T follicular helper cell (primary cell): ENCODE measurements at regions not wholly inside any gene's neighbourhood (a gene's known extent, or its start where the extent isn't known, plus 50 kb on each side); places are given as distances from the start of the nearest gene placed in this dataset.
"Not testable (repeated sequence)": the region's sequence is repeated elsewhere in the genome, so short reads cannot be mapped to it uniquely, and the experiment has no call there.

Experiments
- DNase-seq: peaks from one replicate; pipeline ENCODE4 v3.0.0-alpha.2; 2020; ENCODE audit warnings: low read depth

DNA sequence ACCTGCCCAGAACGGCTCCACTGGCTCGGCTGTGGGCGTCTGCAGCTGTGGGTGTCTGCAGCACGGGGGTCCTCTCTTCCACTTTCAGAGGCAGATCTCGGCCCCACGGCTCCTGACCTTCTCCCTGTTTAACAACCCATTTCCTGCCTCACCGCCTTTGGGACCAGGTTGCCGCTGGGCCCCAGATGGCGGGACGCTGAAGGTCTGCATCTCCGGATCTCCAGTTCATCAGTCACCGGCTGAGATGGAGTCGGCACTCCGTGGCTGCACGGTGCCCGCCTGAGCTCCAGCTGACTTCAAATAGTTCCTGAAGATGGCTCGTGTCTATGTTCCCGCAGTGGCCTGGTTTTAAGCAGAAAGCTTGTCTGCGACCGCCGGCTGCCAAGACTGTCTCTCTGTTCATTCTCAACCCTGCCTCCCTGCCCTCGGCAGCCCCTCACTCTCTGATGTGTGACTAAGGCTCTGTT lies 475.9 kb downstream of the BRD1 start:
- no peak for DNase-seq

GRCh38 chr22:49350441-49351121 lies 477.1 kb downstream of the BRD1 start:
- no peak for DNase-seq

DNA sequence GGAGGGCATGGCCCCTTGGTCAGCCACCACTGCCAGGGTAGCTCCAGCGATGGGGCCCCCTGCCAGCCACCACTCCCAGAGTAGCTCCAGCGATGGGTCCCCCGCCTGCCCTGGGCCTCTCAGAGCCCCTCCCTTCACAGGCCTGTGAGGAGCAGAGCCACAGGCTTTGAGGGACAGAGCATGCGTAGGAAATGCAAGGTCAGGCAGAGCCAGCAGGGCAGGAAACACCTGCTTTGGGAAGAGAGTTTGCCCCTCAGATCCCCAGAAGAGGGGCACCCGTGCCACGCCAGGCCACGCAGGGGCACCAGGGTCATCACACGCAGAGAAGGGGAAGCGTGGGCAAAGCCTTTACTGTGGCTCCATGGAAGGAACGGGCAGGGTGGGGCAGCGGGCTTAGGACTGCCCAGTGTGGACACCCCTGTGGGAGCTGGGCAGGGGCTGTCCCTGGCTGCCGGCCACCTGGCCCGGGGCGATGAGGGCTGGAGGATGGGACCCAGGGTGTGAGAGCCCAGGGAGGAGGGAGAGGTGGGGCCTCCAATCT lies 477.8 kb downstream of the BRD1 start:
- DNase-seq = no peak

GRCh38 chr22:49349181-49349835 lies 478.4 kb downstream of the BRD1 start:
- DNase-seq = no peak

DNA sequence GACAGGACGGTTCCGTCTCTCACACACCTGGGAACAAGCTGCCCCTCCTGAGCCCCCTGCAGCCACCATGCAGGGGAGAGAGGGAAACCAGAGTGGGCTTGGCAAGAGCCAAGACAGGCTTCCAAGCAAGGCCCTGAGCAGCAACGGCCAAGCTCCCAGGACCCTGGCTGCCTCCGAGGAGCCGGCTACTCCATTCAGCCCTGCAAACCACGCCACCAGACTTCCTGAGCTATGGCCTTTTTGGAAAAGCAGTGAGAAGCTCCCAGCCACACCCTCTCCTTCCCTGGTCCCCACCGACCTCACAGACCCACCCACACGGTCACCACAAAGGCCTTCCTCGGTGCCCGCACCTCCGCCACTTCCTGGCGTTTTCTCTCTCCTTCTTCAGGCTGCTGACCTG lies 479.0 kb downstream of the BRD1 start:
- no peak for DNase-seq

- no peak for DNase-seq
Measured at GRCh38 chr22:49347376-49347775, 480.3 kb downstream of the BRD1 start.

GRCh38 chr22:49345896-49346295 lies 481.8 kb downstream of the BRD1 start:
- DNase-seq = no peak

GRCh38 chr22:49344656-49345055 lies 483.0 kb downstream of the BRD1 start:
- no peak for DNase-seq

DNA sequence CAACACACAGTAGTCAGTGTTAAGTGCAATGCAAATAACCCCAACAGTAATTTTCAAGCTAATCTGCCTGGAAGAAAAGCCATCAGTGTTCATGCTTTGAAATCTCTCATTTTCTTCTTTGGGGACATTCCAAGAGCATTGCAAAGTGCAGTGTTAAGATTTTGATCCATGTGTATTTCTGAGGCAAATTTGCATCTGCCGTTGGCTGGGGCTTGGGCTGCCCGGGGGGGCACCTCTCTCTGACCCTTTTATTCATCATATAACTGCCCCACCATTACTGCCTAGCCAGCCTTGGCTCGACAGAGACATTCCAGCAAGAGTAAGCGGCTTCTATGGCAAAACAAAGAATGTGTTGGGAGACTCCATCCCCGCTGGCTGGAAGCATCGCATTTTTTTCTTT lies 483.5 kb downstream of the BRD1 start:
- no peak for DNase-seq

DNA sequence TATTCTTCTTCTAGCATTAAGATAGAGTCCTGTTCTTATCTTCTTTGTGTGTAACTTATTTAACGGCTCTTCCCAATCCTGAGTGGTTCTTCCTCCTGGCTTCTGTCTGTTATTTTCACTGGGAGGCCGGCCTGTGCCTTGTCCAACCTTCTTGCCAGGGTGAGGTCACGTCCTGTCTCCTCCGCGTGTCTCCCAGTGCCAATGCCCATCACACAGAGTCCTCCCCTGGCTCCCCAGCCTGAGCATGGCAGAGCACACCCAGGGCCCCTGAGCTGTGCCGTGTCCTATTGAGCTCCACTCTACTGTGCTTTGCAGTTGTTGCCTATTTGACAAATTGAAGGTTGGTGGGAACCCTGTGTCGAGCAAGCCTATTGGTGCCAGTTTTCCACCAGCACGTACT lies 487.3 kb downstream of the BRD1 start:
- no peak for DNase-seq

DNA sequence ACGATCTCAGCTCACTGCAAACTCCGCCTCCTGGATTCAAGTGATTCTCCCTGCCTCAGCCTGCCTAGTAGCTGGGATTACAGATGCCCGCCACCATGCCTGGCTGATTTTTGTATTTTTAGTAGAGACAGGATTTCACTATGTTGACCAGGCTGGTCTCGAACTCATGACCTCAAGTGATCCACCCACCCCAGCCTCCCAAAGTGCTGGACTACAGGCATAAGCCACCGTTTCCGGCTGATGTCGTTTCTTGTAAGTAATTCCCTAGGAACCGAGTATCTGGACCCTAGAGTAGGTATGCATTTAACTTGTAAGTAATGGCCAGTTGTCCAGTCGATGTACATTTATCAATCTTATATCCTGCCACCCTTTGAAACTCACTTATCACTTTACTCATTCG lies 491.2 kb downstream of the BRD1 start:
- not testable (repeated sequence) for DNase-seq

GRCh38 chr22:49334976-49335375 lies 492.7 kb downstream of the BRD1 start:
- no peak for DNase-seq

DNA sequence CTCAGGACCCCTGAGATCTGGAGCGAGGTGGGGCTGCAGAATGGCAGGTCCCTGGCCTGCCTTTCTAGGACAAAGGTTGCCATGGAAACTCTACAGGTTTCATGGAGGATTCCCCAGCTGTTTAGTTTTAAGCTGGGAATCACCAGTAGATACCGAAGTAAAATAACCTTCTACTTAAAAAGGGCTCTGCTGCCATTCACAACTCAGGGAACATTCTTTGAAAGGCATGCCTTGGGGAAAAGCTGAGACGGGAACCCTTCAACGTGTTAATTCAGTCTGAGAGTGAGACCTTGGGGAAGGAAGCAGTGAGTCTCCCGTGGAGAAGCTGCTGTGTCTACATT lies 493.3 kb downstream of the BRD1 start:
- DNase-seq = no peak

GRCh38 chr22:49333206-49333605 lies 494.5 kb downstream of the BRD1 start:
- DNase-seq = no peak

DNA sequence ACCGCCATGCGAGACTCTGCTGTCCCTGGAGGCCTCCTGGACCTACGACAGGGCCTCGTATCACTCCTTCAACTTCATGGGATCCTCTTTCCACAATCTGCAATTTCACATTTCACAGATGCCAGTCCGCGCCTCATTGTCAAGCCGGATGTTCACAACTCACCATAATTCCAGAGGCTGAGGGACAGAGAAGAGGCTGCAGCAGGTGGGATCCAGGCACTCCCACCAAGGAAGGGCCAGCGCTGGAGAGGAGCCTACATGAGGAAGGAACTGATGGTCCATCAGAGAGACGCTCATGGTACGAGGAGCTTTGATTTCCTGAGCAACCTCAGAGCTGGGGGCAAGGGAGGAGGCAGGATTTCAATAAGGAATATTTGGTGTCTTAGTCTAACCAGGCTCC lies 495.0 kb downstream of the BRD1 start:
- DNase-seq = no peak

GRCh38 chr22:49331878-49332277 lies 495.8 kb downstream of the BRD1 start:
- no peak for DNase-seq

GRCh38 chr22:49331223-49331815 lies 496.4 kb downstream of the BRD1 start:
- no peak for DNase-seq

DNA sequence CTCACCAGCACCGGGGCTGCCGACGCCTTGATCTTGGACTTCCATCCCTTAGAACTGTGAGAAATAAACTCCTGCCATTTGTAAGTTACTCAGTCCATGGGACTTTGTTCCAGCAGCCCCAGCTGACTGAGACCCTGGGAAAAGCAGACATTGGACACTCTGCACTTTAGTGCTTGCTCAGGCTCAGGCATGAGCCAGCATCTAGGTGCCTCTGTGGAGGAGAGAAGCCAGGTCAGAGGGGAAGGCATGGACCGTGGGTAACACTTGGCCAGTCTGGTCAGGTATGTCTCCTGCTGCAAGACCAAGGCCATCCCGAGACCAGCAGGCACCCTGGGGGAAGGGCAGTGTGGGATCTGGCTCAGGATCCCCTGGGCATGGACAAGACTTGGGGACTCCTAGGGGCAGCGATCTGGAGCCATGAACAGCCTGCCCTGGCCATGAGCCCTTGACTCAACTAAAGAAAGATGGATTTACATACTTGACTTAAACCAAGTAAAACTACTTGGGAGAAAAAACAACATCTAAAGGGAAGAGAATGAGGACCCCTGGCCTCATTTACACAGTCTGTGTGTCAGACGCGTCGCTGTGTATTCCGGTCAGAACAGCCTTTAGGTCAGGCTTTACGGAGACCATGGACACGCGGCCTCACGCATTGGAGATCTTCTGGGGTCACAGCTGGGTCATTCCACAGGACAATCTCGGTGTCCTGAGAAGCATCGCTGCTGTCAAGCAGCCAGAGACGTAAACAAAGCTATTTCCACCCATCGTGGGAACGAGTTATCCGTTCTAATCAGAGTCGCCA lies 497.1 kb downstream of the BRD1 start:
- DNase-seq = no peak

DNA sequence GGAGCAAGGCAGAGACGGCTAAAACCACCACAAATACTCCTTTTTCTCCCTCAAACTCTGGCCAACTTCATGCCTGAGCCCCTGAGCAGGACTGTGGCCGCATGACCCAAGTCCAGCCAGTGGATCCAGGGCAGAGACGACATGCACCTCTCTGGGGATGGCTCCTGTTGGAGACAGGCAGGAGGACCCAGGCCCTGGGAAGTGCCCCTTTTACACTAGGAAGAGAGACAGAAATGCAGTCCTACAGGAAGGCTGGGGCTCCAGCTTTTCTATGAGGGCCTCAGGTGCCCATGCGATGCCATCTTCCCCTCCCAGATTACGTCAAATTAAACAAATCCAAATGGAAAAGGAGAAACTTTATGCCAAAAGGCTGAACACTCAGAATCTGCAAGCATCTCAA lies 498.0 kb downstream of the BRD1 start:
- DNase-seq = no peak

DNA sequence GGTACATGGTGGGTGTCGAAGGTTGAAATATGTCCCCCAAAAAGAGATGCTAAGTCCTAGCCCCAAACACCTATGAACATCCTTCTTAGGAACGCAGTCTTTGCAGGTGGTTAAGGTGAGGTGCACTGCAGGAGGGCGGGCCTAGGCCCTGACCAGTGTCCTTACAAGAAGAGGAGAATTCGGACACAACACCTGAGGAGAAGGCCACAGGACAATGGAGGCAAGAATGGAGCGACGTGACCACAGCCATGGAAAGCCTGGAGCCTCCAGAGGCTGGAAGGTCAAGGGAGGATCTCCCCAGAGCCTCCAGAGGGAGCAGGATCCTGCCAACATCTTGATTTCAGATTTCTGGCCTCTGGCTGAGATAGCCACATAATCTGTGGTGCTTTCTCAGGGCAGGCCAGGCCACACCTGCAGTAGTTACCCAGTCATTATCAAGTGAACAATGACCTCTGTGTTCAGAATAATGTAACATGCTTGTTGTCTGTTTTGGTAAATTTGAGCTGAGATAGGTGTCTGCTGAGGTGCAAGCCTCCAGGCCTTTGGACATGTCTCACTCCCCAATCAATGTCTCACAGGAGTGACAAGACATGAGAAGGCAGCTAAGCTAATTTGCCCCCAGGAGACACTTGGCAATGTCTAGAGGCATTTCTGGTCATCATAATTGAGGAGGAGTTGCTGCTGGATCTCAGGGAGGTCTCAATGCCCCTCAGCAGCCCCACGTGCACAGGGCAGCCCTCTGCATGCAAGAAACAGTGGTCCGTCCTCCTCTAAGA lies 498.9 kb downstream of the BRD1 start:
- no peak for DNase-seq

GRCh38 chr22:49328118-49328475 lies 499.6 kb downstream of the BRD1 start:
- no peak for DNase-seq
